GM18858 (cell line): ENCODE measurements at regions not wholly inside any gene's neighbourhood (a gene's known extent, or its start where the extent isn't known, plus 50 kb on each side); places are given as distances from the start of the nearest gene placed in this dataset.

Source experiments
- ATAC-seq: cut with Tn5 transposase; IDR thresholded peaks from one replicate; pipeline ENCODE4 v1.9.1; 2021; ENCODE audit not compliant: unreplicated experiment

DNA sequence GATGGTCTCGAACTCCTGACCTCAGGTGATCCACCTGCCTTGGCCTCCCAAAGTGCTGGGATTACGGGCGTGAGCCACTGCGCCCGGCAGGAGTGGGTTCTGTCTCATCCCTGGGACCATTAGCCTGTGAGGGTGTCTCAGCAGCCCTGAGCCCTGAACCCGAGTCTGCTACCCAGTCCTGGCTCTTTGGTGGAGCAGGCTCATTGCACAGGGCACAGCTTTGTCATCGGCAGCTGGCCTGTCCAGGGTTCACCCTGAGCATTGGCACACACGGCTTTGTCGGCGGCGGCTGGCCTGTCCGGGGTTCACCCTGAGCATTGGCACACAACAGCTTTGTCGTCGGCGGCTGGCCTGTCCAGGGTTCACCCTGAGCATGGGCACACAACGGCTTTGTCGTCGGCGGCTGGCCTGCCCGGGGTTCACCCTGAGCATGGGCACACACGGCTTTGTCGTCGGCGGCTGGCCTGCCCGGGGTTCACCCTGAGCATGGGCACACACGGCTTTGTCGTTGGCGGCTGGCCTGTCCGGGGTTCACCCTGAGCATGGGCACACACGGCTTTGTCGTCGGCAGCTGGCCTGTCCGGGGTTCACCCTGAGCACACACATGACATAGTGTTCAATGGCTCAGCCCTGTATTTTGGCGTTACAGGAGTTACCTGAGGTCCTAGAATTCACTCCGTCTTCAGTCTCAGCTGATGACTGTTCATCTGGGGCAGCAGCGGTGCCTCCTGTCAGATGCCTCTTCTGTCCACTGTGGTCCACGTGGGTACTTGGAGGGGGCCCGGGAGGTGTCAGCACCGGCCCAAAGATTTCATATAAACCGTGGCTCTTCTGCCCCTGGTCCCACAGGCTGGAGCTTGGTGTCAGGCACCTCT is 1082.5 kb downstream of the BRD1 start:
- ATAC-seq: no peak

DNA sequence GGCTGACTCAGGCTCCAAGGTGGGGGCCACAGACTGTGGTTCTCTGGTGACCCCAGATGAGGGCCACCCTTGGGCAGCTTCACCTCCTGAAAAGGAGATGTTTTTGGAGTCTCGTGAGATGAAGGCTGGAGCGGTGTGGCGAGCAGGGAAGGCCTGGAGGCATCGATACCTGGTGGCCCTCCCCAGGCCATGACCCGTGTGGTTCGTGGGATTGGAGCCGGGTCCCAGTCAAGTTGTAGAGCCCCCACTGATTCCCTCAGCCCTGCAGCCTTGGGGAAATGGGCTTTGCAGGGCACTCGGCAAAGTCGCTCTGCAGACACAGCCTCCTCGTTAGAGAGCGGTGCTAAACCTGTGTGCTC is 1083.4 kb downstream of the BRD1 start:
- ATAC-seq: no peak

DNA sequence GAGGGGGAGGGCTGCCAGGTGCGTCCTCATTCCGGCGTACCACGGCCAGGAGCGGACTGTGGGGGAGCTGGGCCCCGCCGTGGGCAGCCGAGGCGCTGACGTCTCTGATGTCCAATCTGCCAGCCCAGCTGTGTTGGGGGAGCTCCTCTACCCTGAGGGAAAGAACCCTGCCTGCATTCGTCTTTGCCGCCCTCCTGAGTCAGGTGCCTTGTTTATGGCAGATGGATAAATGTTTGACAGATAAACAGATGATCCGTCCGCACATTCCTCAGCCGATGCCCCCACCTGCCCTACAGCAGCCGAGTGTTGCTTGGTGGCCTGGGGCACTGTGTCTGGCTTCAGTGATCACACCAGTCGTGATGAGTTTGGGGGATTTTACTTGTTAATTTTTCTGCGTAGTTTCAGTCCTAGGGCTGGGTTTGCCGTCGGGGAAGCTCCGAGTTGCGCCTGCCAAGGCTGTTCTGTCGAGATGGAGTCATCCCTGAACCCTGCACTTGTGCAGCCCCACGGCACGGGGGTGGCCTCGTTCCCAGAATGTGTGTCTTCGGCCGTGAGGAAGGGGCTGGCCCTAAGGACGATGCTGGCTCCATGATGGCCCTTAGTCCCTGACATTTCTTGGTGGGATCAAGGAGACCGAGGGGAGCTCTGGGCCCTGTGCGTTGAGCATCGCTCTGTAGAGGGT is 1083.9 kb downstream of the BRD1 start:
- ATAC-seq: no peak

DNA sequence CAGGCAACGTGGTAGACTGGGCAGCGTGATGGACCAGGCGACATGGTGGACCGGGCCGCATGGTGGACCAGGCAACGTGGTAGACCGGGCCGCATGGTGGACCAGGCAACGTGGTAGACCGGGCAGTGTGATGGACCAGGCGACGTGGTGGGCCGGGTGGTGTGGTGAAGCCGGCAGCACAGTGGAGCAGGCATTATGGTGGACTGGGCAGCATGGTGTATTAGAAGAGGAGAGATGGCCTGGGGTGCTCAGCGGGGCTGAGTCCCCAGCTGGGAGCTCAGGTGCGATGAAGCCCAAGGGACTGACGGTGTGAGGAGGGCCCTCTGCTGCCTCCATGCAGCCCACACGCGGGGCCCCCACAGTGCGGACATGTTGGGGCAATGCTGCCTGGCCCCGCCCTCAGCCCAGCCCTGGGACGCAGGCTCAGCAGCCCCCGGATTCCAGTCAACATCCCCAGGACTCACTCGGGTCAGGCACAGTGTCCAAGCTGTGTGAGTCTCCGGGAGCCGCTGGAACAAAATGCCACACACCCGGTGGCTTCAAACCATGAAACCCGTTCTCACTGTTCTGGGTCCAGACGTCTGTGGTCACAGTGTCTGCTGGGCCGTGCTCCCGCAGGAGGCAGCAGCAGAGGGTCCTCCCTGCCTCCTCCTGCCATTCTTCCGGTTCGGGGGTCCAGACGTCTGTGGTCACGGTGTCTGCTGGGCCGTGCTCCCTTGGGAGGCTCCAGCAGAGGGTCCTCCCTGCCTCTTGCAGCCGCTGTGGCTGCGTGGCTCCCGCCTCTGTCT is 1084.9 kb downstream of the BRD1 start:
- ATAC-seq: no peak

DNA sequence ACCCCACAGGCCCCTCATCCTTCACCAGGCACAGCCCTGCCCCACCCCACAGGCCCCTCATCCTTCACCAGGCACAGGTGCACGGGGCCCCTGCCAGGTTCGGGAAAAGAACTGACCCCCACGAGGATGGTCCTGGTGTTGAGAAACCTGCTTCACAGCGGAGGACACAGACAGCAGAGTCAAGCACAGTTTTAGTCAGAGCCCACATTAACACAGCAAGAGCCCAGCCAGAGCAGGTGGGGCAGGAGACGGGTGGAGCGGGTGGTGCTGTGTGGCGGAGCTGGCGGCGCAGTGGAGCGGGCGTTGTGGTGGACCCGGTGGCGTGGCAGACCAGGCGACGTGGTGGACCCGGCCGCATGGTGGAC is 1085.5 kb downstream of the BRD1 start:
- no peak for ATAC-seq

DNA sequence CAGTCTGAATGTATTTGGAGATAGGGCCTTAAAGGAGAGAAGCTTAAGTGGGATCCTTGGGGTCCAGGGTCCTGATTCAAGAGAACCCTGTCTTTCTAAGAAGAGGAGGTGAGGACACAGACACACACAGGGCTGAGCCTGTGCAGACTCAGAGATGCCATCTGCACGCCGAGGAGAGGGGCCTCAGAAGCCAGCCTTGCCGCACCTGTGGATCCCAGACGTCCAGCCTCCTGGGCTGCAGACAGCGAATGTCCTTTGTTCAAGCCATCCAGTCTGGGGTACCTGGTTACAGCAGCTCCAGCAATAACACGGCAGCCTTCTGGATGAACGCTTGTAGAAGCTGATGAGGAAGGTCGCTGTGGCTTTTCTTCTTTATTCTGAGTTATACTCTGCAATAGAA is 1086.1 kb downstream of the BRD1 start:
- no peak for ATAC-seq

DNA sequence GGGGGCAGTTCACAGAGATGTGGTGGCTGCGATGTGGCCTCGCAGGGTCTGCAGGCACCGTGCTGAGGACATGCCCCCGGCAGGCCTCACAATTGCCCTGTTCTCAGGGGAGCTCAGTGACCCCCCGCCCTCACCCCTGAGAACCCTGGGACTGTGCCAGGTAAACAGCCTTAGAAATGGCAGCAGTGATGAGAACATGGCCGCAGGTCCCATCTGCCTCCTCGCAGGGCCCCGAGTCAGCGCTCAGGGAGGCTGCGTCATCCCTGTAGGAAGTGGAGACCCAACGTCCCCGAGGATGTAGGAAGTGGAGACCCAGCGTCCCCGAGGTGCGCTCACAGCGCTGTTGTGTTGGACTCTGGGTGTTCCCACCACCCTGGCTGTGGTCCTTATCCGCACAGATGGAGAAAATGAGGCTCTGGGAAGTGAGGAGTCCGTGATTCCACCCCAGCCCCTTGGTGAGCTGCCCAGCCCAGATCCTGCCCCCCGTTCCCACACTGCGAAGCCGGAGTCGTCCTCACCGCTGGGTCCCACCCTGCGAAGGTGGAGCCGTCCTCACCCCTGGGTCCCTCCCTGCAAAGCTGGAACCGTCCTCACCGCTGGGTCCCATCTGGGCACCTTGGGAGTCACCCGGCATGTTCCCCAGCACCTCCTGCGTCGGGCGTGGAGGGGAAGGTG is 1086.8 kb downstream of the BRD1 start:
- no peak for ATAC-seq

DNA sequence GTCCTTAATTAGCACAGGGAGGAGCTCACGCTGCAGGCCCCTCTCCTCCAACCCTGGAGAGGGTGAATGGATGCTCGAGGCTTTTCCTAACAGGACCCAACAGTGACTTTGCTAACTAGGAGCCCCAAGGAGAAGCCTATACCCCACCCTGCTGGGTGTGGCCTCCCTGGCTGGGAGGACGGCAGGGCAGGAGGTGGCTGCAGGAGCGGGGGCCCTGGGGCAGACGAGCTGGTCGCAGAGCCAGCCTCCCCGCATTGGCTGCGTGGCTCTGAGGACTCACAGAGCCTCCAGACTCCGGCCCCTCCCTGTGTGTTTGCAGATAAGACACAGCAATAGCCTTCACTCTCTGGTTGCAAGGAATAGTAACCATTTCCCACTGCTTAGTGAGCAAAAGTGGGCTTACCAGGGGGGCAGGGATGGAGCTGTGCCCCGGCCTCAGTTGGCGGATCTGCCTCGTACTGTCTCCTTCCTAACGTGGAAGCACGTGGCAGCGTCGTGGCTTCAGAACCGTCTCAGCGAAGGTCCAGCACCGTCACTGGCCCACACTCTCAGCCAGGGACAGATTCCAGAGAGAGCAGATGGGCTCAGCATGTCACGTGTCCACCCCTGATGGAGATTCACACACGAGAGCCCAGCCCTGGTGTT is 1087.5 kb downstream of the BRD1 start:
- no peak for ATAC-seq

DNA sequence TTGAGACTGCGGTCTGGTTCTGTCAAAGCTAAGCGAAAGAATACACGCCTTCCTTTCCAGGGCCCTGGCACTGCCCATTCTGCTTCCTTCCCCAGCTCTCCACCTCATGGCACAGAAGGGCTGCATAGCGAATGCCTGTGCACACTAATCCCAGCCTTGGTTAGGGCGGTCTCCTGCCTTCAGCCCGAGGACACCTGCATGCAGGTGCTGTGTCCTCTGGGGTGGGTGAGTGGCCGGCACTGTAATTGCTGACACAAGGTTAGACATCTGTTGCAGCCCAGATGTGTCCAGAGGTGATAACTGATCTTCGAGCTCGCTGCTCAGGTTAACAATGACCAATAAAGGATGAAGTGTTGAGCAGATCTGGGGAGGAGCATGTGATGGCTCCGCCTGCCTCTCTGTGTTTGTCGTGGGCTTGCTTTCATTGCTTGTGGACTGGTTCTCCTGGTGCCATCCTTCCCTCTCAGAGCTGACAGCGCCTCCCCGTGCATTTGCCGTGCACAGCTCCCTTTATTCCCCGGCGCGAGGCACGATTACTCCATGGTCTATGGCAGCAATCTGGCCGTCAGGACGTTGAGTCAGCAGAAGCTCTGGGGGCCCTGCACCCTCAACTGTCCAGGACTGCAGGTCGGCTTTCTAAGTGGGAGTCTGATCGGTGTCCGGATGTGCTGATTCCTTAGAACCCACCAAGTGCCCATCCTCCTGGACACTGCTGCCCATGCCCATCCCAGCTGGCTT is 1088.2 kb downstream of the BRD1 start:
- no peak for ATAC-seq

DNA sequence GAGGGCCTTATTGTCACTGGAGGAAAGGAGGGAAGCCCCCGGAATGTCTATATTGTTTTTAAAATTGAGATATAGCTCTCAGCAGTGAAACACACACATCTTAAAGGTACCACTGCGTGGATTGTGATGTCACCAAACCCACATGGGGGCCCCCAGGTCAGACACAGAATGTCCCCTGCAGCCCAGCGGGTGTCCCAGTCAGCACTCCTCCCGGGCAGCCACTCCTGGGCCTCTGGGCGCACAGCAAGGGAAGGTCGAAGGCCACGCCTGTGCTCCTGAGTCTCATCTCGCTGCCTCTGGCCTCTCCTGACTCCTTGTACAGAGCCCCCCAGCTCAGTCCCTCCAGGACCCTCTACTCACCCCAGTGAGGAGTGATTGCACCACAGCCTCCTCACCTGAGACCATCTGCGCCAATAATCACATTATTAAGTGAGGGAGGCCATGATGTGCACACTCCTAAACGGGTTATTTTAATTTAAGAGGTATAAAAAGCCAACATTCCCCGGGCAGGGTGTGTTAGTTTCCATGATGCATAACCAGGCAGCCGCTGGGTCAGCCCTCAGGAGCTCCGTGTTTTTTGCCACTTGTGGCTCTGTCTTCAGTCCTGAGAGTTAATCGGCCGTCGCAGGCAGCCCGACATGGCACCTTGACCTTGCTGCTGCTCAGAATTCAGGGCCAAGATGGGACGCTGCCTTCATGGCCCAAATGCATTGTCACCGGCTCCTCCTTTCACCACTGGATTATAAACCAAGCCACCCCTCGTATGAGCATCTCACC is 1089.3 kb downstream of the BRD1 start:
- no peak for ATAC-seq

DNA sequence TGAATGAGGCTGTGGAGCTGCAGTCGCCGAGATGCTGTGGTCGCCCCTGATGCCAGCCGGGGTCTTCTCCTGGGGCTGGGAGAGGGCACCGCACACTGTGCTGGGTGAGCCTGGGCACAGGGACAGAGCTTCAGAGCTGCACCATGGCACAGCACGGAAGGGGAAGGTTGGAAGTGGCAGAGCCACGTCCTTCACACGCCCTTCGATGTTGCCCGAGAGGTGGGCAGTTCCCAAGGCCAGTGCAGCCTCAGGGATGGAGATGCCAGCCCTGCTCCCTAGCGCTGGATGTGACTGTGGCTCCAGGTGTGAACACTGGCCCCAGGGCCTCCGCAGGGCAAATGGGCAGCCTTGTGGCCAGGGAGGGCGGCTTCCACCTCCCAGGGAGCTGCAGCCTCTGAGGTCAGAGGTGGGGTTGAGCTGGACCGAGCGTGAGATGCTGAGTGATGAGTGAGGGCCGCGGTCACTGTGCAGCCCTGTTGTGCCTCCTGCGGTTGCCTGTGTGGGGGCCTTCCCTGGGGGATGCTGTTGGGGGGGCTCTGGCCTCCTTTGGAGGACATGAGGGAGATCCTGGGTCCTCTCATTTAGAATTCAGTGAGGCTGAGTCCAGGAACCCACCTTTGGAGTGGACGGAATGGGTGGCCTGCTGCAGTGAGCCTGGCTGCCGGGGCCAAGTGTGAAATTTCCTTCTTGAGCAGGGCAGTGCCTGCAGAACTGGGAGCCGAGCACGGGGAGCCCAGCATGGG is 1090.0 kb downstream of the BRD1 start:
- ATAC-seq: no peak

DNA sequence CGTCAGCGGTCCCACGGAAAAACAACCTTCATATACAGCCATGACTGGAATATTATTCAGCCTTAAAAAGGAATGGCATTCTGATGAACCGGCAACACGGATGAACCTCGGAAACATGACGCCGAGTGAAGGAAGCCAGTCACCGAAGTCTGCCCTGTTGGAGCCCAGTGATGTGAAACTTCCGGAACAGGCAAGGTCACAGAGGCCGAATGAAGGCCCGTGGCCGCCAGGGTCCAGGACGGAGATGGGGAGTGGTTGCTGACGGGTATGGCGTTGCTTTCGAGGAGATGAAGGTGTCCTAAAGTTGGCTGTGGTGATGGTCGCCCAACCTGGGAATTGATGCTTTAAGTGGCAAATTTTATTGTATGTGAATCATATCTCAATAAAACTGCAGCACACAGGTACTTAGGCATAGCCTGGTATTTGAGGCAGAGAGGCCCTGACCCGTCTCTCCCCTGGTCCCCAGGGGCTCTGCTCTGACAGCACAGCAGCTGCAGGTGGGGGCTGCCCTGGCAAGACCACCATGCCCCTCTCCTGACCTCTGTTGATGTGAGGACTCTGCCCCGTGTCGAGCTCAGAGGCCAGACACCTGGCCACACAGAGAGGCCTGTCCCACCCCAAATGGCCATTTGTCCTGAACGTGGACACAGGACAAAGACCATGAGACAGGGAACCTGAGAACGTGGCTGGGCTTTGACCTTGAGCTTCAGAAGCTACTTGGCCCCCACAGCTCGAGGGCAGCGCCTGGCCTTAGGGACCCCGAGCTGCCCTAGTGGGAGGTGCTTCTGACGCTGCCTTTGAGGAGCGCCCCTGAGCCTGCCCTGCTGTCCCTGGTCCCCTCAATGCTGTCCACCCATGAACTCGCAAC is 1090.8 kb downstream of the BRD1 start:
- ATAC-seq: no peak

DNA sequence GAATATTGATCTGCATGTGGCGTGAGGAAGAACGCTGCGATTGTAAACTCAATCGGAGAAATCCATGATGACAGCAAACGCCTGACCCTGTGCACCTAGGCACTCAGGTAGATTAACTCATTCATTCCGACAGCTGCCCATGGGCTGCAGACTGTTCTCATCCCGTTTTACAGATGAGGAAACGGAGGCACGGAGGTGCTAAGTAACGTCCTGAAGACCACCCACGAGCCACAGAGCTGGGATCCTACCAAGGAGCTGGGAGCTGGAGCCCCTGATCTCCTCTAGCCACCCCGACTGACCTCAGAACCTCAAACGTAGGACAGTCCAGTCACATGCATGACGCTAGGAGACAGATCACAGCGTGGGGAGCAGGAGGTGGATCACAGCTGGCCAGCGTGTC is 1092.7 kb downstream of the BRD1 start:
- ATAC-seq: no peak

DNA sequence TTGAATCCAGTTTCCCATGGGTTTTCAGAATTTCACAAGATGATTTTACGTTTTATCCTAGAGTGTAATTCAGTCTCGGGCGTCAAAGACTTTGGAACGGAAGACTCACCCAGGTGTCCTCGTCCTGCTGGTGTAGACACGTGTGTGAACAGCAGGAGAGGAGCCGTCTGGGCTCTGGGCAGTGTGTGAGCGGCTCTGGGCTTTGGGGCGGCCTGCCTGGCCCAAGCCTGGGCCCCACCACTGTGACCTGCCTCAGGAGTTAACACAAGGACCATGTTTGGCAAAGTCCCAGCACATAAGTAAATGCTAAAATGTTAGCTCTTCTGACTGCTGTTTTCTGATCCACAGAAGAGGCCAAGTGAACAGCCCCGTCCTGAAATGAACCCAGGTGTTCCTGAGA is 1093.3 kb downstream of the BRD1 start:
- no peak for ATAC-seq

DNA sequence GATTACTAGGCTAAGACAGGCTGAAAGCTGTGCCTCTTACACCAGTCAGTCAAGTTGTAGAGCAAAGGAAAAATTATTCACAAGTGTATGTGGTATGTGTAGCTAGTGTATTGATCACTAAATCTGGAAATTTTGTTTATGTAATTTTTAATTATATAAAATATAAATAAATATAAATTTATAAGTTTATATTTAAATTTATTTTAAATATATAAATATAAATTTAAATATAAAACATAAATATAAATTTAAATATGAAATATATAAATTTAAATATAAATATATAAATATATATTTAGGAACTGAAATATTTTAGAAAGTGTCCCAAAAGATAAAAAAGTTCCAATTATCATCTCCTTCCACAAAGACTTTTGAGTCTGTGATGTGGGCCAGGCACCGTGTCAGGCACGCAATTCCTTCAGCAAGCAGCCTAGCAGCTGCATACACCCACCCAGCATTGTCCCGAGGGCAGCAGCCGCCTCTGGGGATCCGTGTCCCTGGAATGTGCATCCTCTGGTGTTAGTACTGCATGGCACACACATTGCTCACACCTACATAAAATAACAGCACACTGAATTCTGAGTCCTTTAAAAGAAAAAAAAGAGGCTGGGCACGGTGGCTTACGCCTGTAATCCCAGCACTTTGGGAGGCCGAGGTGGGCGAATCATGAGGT is 1098.0 kb downstream of the BRD1 start:
- ATAC-seq: no peak

DNA sequence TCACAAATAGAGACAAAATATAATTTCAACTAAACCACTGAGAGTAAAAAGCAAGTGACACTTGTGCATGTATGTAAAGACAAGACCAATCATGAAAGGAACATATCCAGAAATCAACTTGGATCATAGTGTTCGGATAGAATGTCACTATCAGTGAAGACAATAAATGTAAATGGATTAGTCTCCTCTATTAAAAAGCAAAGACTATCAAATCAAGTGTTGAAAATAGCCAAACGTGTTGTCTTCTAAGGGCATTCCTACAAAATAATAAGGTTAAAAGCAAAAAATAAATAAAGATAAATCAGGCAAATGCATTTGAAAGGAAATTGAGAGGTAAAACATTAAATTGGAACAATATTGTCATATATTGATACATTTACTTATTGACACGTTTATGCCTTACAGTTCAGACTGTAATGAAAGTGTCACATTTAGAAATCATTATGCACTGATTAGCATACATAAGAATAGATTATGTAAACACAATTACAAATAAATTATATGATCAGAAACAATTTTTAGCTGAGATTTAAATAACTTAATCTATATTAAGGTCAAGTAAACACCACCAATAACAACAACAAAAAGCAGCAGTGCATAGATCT is 1100.1 kb downstream of the BRD1 start:
- ATAC-seq: no peak

DNA sequence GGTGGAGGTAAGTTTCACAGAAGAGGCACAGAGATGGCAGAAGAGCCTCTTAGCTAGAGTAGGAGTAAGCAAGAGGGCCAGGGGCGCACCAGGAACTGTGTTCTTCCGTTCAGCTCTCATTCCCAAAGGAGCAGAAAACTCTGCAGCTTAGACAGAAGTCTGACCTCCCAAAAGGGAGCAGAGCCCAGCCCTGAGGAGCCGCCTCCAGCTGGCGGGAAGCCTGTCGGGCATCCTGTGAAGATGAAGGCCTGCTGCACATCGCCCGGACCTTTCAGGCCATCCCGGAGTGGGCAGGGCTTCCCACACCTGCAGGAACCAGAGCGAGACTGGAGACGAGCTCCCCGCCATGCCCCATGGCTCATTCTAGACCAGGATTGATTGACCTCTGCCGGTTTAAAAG is 1102.8 kb downstream of the BRD1 start:
- ATAC-seq: no peak
